C4-2B (cell line): ENCODE measurements at regions not wholly inside any gene's neighbourhood (a gene's known extent, or its start where the extent isn't known, plus 50 kb on each side); places are given as distances from the start of the nearest gene placed in this dataset.
"Not testable (repeated sequence)": the region's sequence is repeated elsewhere in the genome, so short reads cannot be mapped to it uniquely, and the experiment has no call there.

ENCODE experiments used
- CTCF ChIP-seq: fragments of 450-650 bp; conservative IDR thresholded peaks from 2 replicates; pipeline ENCODE4 v1.5.1; 2017; ENCODE audit warnings: mild to moderate bottlenecking
- ZFX ChIP-seq: fragments of 450-650 bp; IDR thresholded peaks from 2 replicates; pipeline ENCODE4 v1.6.1; 2017

GRCh38 chr15:44900796-44901195, 55.7 kb upstream of the TERB2 start:
- not testable (repeated sequence) for TF ChIP-seq CTCF, ZFX
